HEK293 (cell line): ENCODE measurements at regions not wholly inside any gene's neighbourhood (a gene's known extent, or its start where the extent isn't known, plus 50 kb on each side); places are given as distances from the start of the nearest gene placed in this dataset.

ENCODE experiments used
- CTCF ChIA-PET: fragments of 350-600 bp; formaldehyde crosslinking; extraction: SDS; loops from one replicate; lab custom pipeline; 2021; ENCODE audit warnings: antibody characterized with exemption; lab: Yijun Ruan, JAX
- POLR2A ChIA-PET: fragments of 300-600 bp; formaldehyde crosslinking; extraction: SDS; loops from one replicate; lab custom pipeline; 2020; ENCODE audit warnings: antibody characterized with exemption, inconsistent platforms; lab: Yijun Ruan, JAX
- H3K27ac ChIP-seq: fragments of 200-500 bp; sonication (Bioruptor generic); 2 replicates; pipeline ENCODE4 v1.5.1; 2014; ENCODE audit warnings: low read depth, low read length, control low read depth, inconsistent platforms; ENCODE audit errors: extremely low read depth
- H3K36me3 ChIP-seq, 2 experiments: fragments of 200-500 bp in 1 of 2; sonication (Bioruptor generic) in 1 of 2; 1 replicate in 1 of 2; 2 replicates in 1 of 2; pipeline ENCODE4 v1.5.1; 2014 to 2017; ENCODE audit warnings: inconsistent platforms in 2 of 2, low read length in 2 of 2; ENCODE audit not compliant: control insufficient read depth in 2 of 2, insufficient read depth in 1 of 2
- H3K4me1 ChIP-seq: fragments of 200-500 bp; sonication (Bioruptor generic); 2 replicates; pipeline ENCODE4 v1.5.1; 2014; ENCODE audit warnings: mild to moderate bottlenecking, low read length, inconsistent platforms; ENCODE audit not compliant: control insufficient read depth, insufficient read depth
- H3K4me3 ChIP-seq: 2 replicates; pipeline ENCODE4 v1.5.1; 2011; ENCODE audit warnings: low read depth, mild to moderate bottlenecking, control low read depth, low read length, moderate library complexity
- H3K9me3 ChIP-seq: fragments of 200-500 bp; sonication (Bioruptor generic); 2 replicates; pipeline ENCODE4 v1.5.1; 2014; ENCODE audit warnings: low read depth, low read length, inconsistent platforms; ENCODE audit not compliant: control insufficient read depth, insufficient read depth
- KLF8 ChIP-seq: fragments of 450-650 bp; formaldehyde crosslinking; IDR thresholded peaks from 2 replicates; pipeline ENCODE4 v1.5.1; 2016; ENCODE audit warnings: missing biosample characterization, missing genetic modification characterization
- ZBTB21 ChIP-seq: fragments of 450-650 bp; formaldehyde crosslinking; IDR thresholded peaks from 2 replicates; pipeline ENCODE4 v1.5.1; 2017; ENCODE audit warnings: missing biosample characterization, missing genetic modification characterization
- ZNF114 ChIP-seq: fragments of 450-650 bp; formaldehyde crosslinking; IDR thresholded peaks from 2 replicates; pipeline ENCODE4 v1.5.0; 2017; ENCODE audit warnings: missing biosample characterization, missing genetic modification characterization
- ZNF174 ChIP-seq: fragments of 450-650 bp; formaldehyde crosslinking; IDR thresholded peaks from 2 replicates; pipeline ENCODE4 v1.5.0; 2017; ENCODE audit warnings: missing biosample characterization, mild to moderate bottlenecking, missing genetic modification characterization
- ZNF184 ChIP-seq: fragments of 450-650 bp; IDR thresholded peaks from 2 replicates; pipeline ENCODE4 v1.5.1; 2018; ENCODE audit warnings: missing biosample characterization, mild to moderate bottlenecking, missing genetic modification characterization
- ZNF214 ChIP-seq: fragments of 450-650 bp; formaldehyde crosslinking; IDR thresholded peaks from 2 replicates; pipeline ENCODE4 v1.5.1; 2017; ENCODE audit warnings: missing biosample characterization, mild to moderate bottlenecking, missing genetic modification characterization, borderline replicate concordance
- ZNF274 ChIP-seq, 2 experiments: fragments of 200-500 bp in 1 of 2; fragments of 450-650 bp in 1 of 2; sonication (Bioruptor generic) in 1 of 2; formaldehyde crosslinking in 1 of 2; IDR thresholded peaks; 2 replicates each; pipeline versions ENCODE4 v1.5.1 to v1.6.1; 2014 to 2016; ENCODE audit warnings: borderline replicate concordance in 1 of 2, inconsistent platforms in 1 of 2, low read length in 1 of 2, missing biosample characterization in 1 of 2, missing genetic modification characterization in 1 of 2
- ZNF391 ChIP-seq: fragments of 450-650 bp; formaldehyde crosslinking; IDR thresholded peaks from 2 replicates; pipeline ENCODE4 v1.5.1; 2016; ENCODE audit warnings: low read depth, missing biosample characterization, missing genetic modification characterization, borderline replicate concordance
- ZNF394 ChIP-seq: fragments of 450-650 bp; formaldehyde crosslinking; IDR thresholded peaks from 2 replicates; pipeline ENCODE4 v1.5.1; 2016; ENCODE audit warnings: missing biosample characterization, missing genetic modification characterization, mild to moderate bottlenecking, moderate library complexity, borderline replicate concordance
- ZNF433 ChIP-seq: fragments of 450-650 bp; formaldehyde crosslinking; IDR thresholded peaks from 2 replicates; pipeline ENCODE4 v1.5.1; 2016; ENCODE audit warnings: missing biosample characterization, missing genetic modification characterization, low read depth
- ZNF530 ChIP-seq: fragments of 450-650 bp; formaldehyde crosslinking; IDR thresholded peaks from 2 replicates; pipeline ENCODE4 v1.5.1; 2016; ENCODE audit warnings: low read depth, missing biosample characterization, missing genetic modification characterization
- ZNF558 ChIP-seq: fragments of 450-650 bp; formaldehyde crosslinking; IDR thresholded peaks from 2 replicates; pipeline ENCODE4 v1.5.1; 2016; ENCODE audit warnings: missing biosample characterization, missing genetic modification characterization
- ZNF600 ChIP-seq: fragments of 450-650 bp; formaldehyde crosslinking; IDR thresholded peaks from 2 replicates; pipeline ENCODE4 v1.5.1; 2016; ENCODE audit warnings: missing biosample characterization, missing genetic modification characterization
- ZNF792 ChIP-seq: fragments of 450-650 bp; formaldehyde crosslinking; IDR thresholded peaks from 2 replicates; pipeline ENCODE4 v1.5.1; 2016; ENCODE audit warnings: missing biosample characterization, missing genetic modification characterization
- ZSCAN23 ChIP-seq: fragments of 450-650 bp; formaldehyde crosslinking; IDR thresholded peaks from 2 replicates; pipeline ENCODE4 v1.5.1; 2016; ENCODE audit warnings: missing biosample characterization, missing genetic modification characterization
- TF ChIP-seq, protein P1 (sequence below): fragments of 450-650 bp; formaldehyde crosslinking; IDR thresholded peaks from 2 replicates; pipeline ENCODE4 v1.5.1; 2016; ENCODE audit warnings: missing biosample characterization, missing genetic modification characterization
- TF ChIP-seq, protein P2 (sequence below): fragments of 450-650 bp; formaldehyde crosslinking; IDR thresholded peaks from 2 replicates; pipeline ENCODE4 v1.5.1; 2017; ENCODE audit warnings: missing biosample characterization, mild to moderate bottlenecking, missing genetic modification characterization, moderate library complexity
- TF ChIP-seq, protein P3 (sequence below): fragments of 450-650 bp; formaldehyde crosslinking; IDR thresholded peaks from 2 replicates; pipeline ENCODE4 v1.5.1; 2016; ENCODE audit warnings: missing biosample characterization, missing genetic modification characterization

DNA sequence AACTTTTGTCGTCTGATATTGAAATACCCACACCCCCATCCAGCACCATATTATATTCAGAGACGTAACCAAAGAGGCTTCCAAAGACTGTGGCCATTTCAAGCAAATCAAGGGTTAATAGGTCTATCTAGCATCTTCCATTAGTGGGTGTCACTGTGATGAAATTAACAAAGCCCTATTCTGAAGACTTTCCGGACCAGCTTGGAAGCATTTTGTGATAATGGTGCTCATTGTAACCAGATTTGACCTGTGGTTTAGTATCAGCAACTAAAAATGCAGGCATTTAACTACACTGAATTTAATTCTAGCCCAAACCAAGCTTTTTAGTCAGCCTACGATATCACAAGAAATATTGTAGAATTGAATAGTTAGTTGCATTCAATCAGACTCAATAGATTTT is 309.7 kb upstream of the TENM3 start (continued):
- TF ChIP-seq, protein P1, sequence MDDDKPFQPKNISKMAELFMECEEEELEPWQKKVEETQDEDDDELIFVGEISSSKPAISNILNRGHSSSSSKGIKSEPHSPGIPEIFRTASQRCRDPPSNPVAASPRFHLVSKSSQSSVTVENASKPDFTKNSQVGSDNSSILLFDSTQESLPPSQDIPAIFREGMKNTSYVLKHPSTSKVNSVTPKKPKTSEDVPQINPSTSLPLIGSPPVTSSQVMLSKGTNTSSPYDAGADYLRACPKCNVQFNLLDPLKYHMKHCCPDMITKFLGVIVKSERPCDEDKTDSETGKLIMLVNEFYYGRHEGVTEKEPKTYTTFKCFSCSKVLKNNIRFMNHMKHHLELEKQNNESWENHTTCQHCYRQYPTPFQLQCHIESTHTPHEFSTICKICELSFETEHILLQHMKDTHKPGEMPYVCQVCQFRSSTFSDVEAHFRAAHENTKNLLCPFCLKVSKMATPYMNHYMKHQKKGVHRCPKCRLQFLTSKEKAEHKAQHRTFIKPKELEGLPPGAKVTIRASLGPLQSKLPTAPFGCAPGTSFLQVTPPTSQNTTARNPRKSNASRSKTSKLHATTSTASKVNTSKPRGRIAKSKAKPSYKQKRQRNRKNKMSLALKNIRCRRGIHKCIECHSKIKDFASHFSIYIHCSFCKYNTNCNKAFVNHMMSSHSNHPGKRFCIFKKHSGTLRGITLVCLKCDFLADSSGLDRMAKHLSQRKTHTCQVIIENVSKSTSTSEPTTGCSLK, result no peak
- no peak for TF ChIP-seq ZNF792
- TF ChIP-seq ZNF184 (tag by site-specific recombination), result no peak
- TF ChIP-seq, all 188 proteins: peak for 0

DNA sequence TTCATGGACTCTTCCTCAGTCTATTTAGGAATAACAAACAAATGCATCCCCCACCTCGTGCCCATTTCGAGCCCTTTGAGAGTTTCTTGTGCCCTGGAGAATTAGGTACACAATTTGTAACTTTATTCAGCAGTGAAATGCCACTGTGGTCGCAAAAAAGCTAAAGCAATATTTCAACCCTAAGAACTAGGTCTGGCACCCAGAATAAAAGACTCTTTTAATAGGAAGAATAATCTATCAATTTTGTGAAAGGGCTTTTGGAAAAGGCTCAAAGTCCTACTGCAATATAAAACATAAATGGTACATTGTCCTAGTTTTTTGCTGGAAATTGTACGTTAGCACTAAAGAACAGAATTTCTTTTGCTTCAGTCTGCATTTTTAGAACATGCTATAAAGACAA is 304.6 kb upstream of the TENM3 start:
- CTCF ChIA-PET, result no interaction called here
- no peak for TF ChIP-seq ZNF530 (tag by site-specific recombination)
- no peak for TF ChIP-seq ZNF558 (tag by site-specific recombination)
- no peak for TF ChIP-seq ZBTB21
- TF ChIP-seq ZNF394, result no peak
- no peak for TF ChIP-seq ZNF433
- no peak for TF ChIP-seq ZNF174 (tag by site-specific recombination)
- TF ChIP-seq ZNF600 (tag by site-specific recombination), result no peak
- TF ChIP-seq KLF8 (tag by site-specific recombination), result no peak
- no peak for TF ChIP-seq ZNF391 (tag by site-specific recombination)
- TF ChIP-seq, protein P2, sequence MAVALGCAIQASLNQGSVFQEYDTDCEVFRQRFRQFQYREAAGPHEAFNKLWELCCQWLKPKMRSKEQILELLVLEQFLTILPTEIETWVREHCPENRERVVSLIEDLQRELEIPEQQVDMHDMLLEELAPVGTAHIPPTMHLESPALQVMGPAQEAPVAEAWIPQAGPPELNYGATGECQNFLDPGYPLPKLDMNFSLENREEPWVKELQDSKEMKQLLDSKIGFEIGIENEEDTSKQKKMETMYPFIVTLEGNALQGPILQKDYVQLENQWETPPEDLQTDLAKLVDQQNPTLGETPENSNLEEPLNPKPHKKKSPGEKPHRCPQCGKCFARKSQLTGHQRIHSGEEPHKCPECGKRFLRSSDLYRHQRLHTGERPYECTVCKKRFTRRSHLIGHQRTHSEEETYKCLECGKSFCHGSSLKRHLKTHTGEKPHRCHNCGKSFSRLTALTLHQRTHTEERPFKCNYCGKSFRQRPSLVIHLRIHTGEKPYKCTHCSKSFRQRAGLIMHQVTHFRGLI (tag by site-specific recombination), result no peak
- TF ChIP-seq, protein P3, sequence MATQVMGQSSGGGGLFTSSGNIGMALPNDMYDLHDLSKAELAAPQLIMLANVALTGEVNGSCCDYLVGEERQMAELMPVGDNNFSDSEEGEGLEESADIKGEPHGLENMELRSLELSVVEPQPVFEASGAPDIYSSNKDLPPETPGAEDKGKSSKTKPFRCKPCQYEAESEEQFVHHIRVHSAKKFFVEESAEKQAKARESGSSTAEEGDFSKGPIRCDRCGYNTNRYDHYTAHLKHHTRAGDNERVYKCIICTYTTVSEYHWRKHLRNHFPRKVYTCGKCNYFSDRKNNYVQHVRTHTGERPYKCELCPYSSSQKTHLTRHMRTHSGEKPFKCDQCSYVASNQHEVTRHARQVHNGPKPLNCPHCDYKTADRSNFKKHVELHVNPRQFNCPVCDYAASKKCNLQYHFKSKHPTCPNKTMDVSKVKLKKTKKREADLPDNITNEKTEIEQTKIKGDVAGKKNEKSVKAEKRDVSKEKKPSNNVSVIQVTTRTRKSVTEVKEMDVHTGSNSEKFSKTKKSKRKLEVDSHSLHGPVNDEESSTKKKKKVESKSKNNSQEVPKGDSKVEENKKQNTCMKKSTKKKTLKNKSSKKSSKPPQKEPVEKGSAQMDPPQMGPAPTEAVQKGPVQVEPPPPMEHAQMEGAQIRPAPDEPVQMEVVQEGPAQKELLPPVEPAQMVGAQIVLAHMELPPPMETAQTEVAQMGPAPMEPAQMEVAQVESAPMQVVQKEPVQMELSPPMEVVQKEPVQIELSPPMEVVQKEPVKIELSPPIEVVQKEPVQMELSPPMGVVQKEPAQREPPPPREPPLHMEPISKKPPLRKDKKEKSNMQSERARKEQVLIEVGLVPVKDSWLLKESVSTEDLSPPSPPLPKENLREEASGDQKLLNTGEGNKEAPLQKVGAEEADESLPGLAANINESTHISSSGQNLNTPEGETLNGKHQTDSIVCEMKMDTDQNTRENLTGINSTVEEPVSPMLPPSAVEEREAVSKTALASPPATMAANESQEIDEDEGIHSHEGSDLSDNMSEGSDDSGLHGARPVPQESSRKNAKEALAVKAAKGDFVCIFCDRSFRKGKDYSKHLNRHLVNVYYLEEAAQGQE (tag by site-specific recombination), result no peak
- TF ChIP-seq ZNF274 (IDR thresholded peaks at IDR 0.05; ENCODE audit: low read length), result no peak
- no peak for TF ChIP-seq ZNF274 (tag by site-specific recombination; IDR thresholded peaks at IDR 0.05; ENCODE audit: borderline replicate concordance)
- no peak for TF ChIP-seq ZNF214 (tag by site-specific recombination)
- no peak for TF ChIP-seq ZSCAN23 (tag by site-specific recombination)
- TF ChIP-seq ZNF114, result no peak
- Histone ChIP-seq H3K36me3 (no peaks in the 10 kb centered on the region), H3K4me3 (no peak overlapping the region), H3K4me1 (no peaks in the 10 kb centered on the region), H3K9me3 (no peaks in the 10 kb centered on the region), H3K27ac (no peak overlapping the region)
- POLR2A ChIA-PET, result no interaction called here
